OCI-LY1 (cell line): ENCODE measurements at regions not wholly inside any gene's neighbourhood (a gene's known extent, or its start where the extent isn't known, plus 50 kb on each side); places are given as distances from the start of the nearest gene placed in this dataset.
"Not testable (repeated sequence)": the region's sequence is repeated elsewhere in the genome, so short reads cannot be mapped to it uniquely, and the experiment has no call there.

Source experiments
- EZH2 ChIP-seq: fragments of 200-600 bp; sonication (generic), shearing (Covaris generic); IDR thresholded peaks from 2 replicates; pipeline ENCODE4 v1.8.0; 2017; ENCODE audit warnings: borderline replicate concordance, mixed run types, mild to moderate bottlenecking, antibody characterized with exemption, low read length, moderate library complexity, mixed read lengths
- TF ChIP-seq, protein P1 (sequence below): fragments of 200-600 bp; sonication (generic), shearing (Covaris generic); IDR thresholded peaks from 2 replicates; pipeline ENCODE4 v1.5.1; 2017; ENCODE audit warnings: mild to moderate bottlenecking, antibody characterized with exemption, low read length, moderate library complexity, mixed read lengths

- TF ChIP-seq, protein P1, sequence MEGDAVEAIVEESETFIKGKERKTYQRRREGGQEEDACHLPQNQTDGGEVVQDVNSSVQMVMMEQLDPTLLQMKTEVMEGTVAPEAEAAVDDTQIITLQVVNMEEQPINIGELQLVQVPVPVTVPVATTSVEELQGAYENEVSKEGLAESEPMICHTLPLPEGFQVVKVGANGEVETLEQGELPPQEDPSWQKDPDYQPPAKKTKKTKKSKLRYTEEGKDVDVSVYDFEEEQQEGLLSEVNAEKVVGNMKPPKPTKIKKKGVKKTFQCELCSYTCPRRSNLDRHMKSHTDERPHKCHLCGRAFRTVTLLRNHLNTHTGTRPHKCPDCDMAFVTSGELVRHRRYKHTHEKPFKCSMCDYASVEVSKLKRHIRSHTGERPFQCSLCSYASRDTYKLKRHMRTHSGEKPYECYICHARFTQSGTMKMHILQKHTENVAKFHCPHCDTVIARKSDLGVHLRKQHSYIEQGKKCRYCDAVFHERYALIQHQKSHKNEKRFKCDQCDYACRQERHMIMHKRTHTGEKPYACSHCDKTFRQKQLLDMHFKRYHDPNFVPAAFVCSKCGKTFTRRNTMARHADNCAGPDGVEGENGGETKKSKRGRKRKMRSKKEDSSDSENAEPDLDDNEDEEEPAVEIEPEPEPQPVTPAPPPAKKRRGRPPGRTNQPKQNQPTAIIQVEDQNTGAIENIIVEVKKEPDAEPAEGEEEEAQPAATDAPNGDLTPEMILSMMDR = not testable (repeated sequence)
- not testable (repeated sequence) for TF ChIP-seq EZH2
Measured at GRCh38 chr20:47903009-47903408, 117.7 kb upstream of the SULF2 start.
